ENCODE measurements at regions not wholly inside any gene's neighbourhood (a gene's known extent, or its start where the extent isn't known, plus 50 kb on each side); places are given as distances from the start of the nearest gene placed in this dataset.

- Mint-ChIP-seq H3K27me3 (no peaks in the 10 kb centered on the region), H3K36me3 (no peaks in the 10 kb centered on the region), H3K4me3 (no peak overlapping the region), H3K27ac (no peak overlapping the region), H3K9me3 (peaks cover 3% of the 10 kb centered on the region), H3K4me1 (no peaks in the 10 kb centered on the region)
- ATAC-seq = no peak
These were observed 59.9 kb upstream of the LRATD1 start for GRCh38 chr2:14572633-14573032.

- no peak overlapping the region for H3K27ac Mint-ChIP-seq
- no peaks in the 10 kb centered on the region for H3K27me3 Mint-ChIP-seq
- no peak overlapping the region for H3K4me3 Mint-ChIP-seq
- H3K4me1 Mint-ChIP-seq = no peaks in the 10 kb centered on the region
- H3K36me3 Mint-ChIP-seq = no peaks in the 10 kb centered on the region
- no peak for ATAC-seq
- H3K9me3 Mint-ChIP-seq = peaks cover 2% of the 10 kb centered on the region
These were observed 54.7 kb upstream of the LRATD1 start for GRCh38 chr2:14577843-14578242.

All from stimulated activated memory B cell treated with anti-CD40 and anti-IgM and Interleukin-4, amounts not matched to agents 10 μg/mL and 1 μg/mL and 100 μg/mL, for 72 hours (primary cell).